HG02759 (cell line): ENCODE measurements at regions not wholly inside any gene's neighbourhood (a gene's known extent, or its start where the extent isn't known, plus 50 kb on each side); places are given as distances from the start of the nearest gene placed in this dataset.
"Not testable (repeated sequence)": the region's sequence is repeated elsewhere in the genome, so short reads cannot be mapped to it uniquely, and the experiment has no call there.

Experiments
- ATAC-seq: cut with Tn5 transposase; IDR thresholded peaks from one replicate; pipeline ENCODE4 v1.9.1; 2021; ENCODE audit warnings: mild to moderate bottlenecking, moderate library complexity; ENCODE audit not compliant: unreplicated experiment

- not testable (repeated sequence) for ATAC-seq
Measured at GRCh38 chr4:69013933-69014332, 62.3 kb upstream of the UGT2A3 start.

- not testable (repeated sequence) for ATAC-seq
Measured at GRCh38 chr4:69017986-69018385, 66.4 kb upstream of the UGT2A3 start.

- not testable (repeated sequence) for ATAC-seq
Measured at GRCh38 chr4:69019538-69020461, 68.2 kb upstream of the UGT2A3 start.

GRCh38 chr4:69020462-69020807, 68.8 kb upstream of the UGT2A3 start:
- ATAC-seq: not testable (repeated sequence)

GRCh38 chr4:69025191-69025998, 70.9 kb upstream of the UGT2B7 start:
- ATAC-seq: peak; percentile 83

GRCh38 chr4:69025999-69026387, 70.3 kb upstream of the UGT2B7 start:
- ATAC-seq: no peak

GRCh38 chr4:69026974-69027373, 69.3 kb upstream of the UGT2B7 start:
- peak; percentile 41 for ATAC-seq

- ATAC-seq: no peak
Measured at GRCh38 chr4:69030326-69030725, 65.9 kb upstream of the UGT2B7 start.

GRCh38 chr4:69032847-69033638, 63.2 kb upstream of the UGT2B7 start:
- ATAC-seq: no peak

- not testable (repeated sequence) for ATAC-seq
Measured at GRCh38 chr4:69034315-69034740, 61.9 kb upstream of the UGT2B7 start.

GRCh38 chr4:69038582-69038981, 57.7 kb upstream of the UGT2B7 start:
- ATAC-seq: no peak

GRCh38 chr4:69039071-69039470, 57.2 kb upstream of the UGT2B7 start:
- no peak for ATAC-seq

- no peak for ATAC-seq
Measured at GRCh38 chr4:69044247-69044646, 52.0 kb upstream of the UGT2B7 start.
